Small intestine (tissue), 7 donors: ENCODE measurements at regions not wholly inside any gene's neighbourhood (a gene's known extent, or its start where the extent isn't known, plus 50 kb on each side); places are given as distances from the start of the nearest gene placed in this dataset.

Experiments used
- DNase-seq, 2 donors: peaks; one replicate each; pipeline versions ENCODE4 v3.0.0 to v3.0.0-alpha.2; 2013
- FAIRE-seq: peaks from 2 replicates; lab custom pipeline; 2012; peaks lifted over from hg19 to GRCh38; lab: Jason Lieb, UNC
- H3K27ac ChIP-seq, 3 donors: one replicate each; pipeline ENCODE4 v1.5.1; 2013; ENCODE audit warnings: low read length in 2 of 3, mild to moderate bottlenecking in 2 of 3, control low read depth in 1 of 3, inconsistent platforms in 1 of 3, low read depth in 1 of 3, moderate library complexity in 1 of 3
- H3K27me3 ChIP-seq, 3 donors: one replicate each; pipeline ENCODE4 v1.6.1; 2013; ENCODE audit warnings: low read length in 3 of 3, inconsistent platforms in 1 of 3; ENCODE audit not compliant: control insufficient read depth in 3 of 3, insufficient read depth in 3 of 3
- H3K36me3 ChIP-seq, 3 donors: one replicate each; pipeline ENCODE4 v1.6.1; 2013; ENCODE audit warnings: low read length in 3 of 3, inconsistent platforms in 1 of 3, low read depth in 1 of 3, mild to moderate bottlenecking in 1 of 3, moderate library complexity in 1 of 3; ENCODE audit not compliant: control insufficient read depth in 3 of 3, insufficient read depth in 2 of 3
- H3K4me1 ChIP-seq, 3 donors: one replicate each; pipeline ENCODE4 v1.6.1; 2013; ENCODE audit warnings: low read length in 2 of 3, inconsistent platforms in 1 of 3, low read depth in 1 of 3, mild to moderate bottlenecking in 1 of 3, moderate library complexity in 1 of 3; ENCODE audit not compliant: control insufficient read depth in 3 of 3, insufficient read depth in 2 of 3
- H3K4me3 ChIP-seq, 3 donors: one replicate each; pipeline ENCODE4 v1.5.1; 2013; ENCODE audit warnings: low read length in 3 of 3, control low read depth in 1 of 3, inconsistent platforms in 1 of 3, low read depth in 1 of 3, mild to moderate bottlenecking in 1 of 3, moderate library complexity in 1 of 3
- H3K9me3 ChIP-seq, 2 donors: one replicate each; pipeline ENCODE4 v1.6.1; 2013; ENCODE audit warnings: low read depth in 1 of 2, low read length in 1 of 2; ENCODE audit not compliant: control insufficient read depth in 2 of 2, insufficient read depth in 1 of 2
- WGBS, 3 donors: extraction: QIAGEN DNeasy Blood & Tissue Kit; methylation state at CpG; one replicate each; pipeline ENCODE4 v1.1.7; 2013; 5-methylcytosine and 5-hydroxymethylcytosine counted together
- donor health status: healthy with polysubstance abuse.
- donor health status: control.
- donor health status: control.
- donor health status: Bipolar disorder and iron deficiency.
- donor health status: healthy.

DNA sequence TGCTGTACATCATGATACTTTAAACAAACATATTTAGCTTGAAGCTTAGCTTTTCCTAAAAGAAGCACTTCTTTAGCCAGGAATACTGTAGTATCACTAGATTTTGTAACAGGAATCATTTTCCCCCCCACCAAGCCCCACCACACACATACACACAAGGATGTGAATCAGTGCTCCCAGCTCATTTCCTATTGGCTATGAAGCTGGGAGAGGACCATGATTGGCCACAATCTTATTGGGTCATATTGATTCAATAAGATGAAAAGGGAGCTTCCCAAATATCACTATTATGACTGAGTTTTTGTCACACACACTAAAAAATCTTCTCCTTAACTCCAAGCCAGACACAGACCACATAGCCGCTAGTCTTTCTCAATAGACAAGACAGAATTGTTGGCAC lies 140.5 kb upstream of the TNFAIP3 start:
- Histone ChIP-seq H3K4me1 (peaks cover 3 to 26% (median 9%) of the 10 kb centered on the region in 3 donors), H3K4me3 (no peak overlapping the region), H3K27me3 (no peaks in the 10 kb centered on the region), H3K27ac (no peak overlapping the region), H3K36me3 (no peaks in the 10 kb centered on the region), H3K9me3 (no peaks in the 10 kb centered on the region)
- DNase-seq (no peak), FAIRE-seq (no peak)
- 89 to 100% (median 95%) methylated on average over 1 of the region's 1 CpG for WGBS, 3 donors

DNA sequence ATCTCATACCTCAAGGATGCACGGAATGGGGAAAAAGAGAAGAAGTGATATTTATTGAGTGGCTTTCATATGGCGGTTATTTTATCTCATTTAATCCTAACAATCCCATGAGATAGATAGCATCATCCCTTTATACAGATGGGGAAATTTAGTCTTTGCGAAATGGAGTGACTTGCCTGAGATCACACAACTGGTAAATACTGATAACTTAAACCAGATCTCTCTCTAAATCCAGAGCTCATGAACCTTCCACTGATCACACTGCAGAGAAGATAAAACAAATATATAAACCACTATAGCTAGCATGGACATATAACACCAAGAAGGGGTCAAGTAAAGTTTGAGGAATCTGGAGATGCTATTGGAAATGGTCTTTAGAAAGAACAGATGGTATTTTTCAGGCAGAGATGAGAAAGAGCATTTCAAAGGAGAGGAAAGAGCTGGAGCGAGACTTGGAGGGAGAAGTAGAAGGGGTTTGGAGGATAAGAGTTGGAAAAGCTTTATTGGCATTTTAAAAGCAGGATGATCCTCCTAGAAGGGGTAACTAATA lies 139.8 kb upstream of the TNFAIP3 start:
- 71 to 81% (median 80%) methylated on average over 4 of the region's 4 CpGs for WGBS, 3 donors
- H3K36me3 ChIP-seq: no peaks in the 10 kb centered on the region
- no peak for FAIRE-seq
- no peak overlapping the region for H3K27ac ChIP-seq
- no peaks in the 10 kb centered on the region for H3K9me3 ChIP-seq
- no peaks in the 10 kb centered on the region for H3K27me3 ChIP-seq
- no peak for DNase-seq
- peaks cover 3 to 26% (median 9%) of the 10 kb centered on the region in 3 donors for H3K4me1 ChIP-seq
- H3K4me3 ChIP-seq: no peak overlapping the region

DNA sequence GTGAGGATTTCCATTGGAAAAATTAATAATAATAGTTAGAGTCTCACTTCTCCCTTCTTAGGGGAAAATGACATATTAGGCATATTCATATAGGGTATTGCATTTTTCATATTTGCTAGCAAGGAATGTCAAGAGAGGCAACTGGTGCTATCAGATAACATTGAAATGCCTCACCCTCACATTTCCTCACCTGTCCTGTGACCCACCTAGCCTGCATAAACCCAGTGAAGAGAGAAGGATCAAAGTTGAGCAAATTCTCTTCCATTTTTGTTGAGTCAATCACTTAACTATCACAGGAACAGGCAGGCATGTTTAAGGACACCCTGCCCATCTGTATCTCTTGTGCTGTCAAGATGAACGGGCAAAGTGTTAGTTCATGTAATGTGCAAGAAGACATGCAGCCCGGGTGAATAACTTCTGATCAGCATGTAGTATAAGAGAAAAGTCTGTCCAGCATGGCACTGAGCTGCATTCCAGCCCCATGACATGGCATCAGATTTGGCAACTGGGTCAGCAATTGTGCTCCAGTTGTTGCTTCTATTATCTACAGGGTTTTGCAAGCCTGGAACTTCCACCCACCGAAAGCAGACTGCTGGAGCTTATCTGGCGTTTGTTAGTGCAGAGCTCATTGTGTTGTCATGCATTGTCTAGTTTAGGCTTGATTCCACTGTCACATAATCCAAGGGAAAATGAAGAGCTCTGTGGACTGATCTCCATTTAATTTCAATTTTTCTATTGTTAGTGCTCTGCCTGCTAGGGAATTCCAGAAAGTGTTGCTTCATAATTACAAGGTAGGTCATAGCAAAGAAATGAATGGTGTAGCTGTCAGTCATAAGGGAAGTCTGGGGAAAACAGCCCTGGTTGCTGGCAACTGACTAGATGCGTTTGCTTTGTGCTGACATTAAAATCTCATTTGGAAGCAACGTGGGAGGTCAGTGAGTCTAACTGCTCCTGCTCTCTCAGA lies 138.4 kb upstream of the TNFAIP3 start:
- Histone ChIP-seq H3K27me3 (no peaks in the 10 kb centered on the region), H3K36me3 (no peaks in the 10 kb centered on the region), H3K9me3 (no peaks in the 10 kb centered on the region), H3K4me1 (peaks cover 0 to 15% (median 3%) of the 10 kb centered on the region in 3 donors), H3K27ac (peak overlapping the region in 1 of 3 donors; percentile 8), H3K4me3 (no peak overlapping the region)
- 58 to 65% (median 59%) methylated on average over 6 of the region's 6 CpGs for WGBS, 3 donors
- no peak for FAIRE-seq
- peak in 1 of 2 donors; percentile 32 for DNase-seq

DNA sequence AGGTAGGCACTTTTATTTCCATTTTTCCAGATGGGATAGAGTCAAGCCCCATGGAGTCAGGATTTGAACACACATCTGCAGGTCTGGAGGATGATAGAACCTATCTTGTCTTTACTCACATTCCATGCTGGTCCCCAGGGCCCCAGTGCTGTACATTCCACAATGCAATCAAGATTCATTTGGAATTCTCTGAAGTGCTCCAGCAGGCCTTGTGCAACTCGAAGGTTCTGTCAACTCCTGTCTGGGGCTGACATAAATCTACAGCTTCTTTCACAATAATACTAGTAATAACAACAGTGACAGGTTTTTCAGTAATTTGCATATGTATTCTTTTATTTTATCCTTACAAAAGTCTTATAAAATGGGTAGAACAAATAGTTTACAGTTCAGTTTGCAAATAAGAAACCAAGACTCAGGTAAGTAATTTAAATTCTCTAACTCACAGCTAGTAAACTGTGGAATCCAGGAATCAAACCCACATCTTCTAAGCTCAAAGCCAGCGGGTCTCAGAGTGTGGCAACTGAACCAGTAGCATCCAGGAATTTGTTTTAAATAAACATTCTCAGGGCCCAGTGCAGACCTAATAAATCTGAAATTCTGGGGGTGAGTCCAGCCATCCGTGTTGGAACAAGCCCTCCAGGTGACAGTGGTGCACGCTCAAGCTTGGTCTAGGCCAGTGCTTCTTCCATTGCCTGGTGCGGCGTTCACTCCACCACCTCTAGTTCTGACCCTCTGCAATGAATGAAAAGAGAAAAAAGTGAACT lies 137.0 kb upstream of the TNFAIP3 start:
- no peak for DNase-seq
- Histone ChIP-seq H3K9me3 (no peaks in the 10 kb centered on the region), H3K4me1 (peaks cover 0 to 7% (median 0%) of the 10 kb centered on the region in 3 donors), H3K27ac (no peak overlapping the region), H3K4me3 (no peak overlapping the region), H3K36me3 (no peaks in the 10 kb centered on the region), H3K27me3 (no peaks in the 10 kb centered on the region)
- no peak for FAIRE-seq
- 90 to 95% (median 93%) methylated on average over 6 of the region's 6 CpGs for WGBS, 3 donors

DNA sequence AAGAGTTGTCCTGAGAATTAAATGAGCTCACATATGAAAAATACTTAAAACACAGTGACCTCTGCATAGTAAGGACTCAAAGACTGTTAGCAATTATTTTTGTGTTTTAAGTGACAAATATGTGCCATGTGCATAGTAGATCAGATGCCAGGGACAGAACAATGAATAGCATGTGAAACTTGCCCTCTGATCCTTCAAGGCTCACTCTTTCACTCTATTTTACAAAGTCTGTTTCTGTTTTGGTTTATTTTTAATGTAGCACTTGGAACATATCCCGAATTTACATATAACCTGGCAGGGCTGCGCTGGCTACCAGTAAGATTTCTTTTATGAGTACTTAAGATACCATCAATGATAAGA lies 135.5 kb upstream of the TNFAIP3 start:
- DNase-seq: no peak
- no peaks in the 10 kb centered on the region for H3K9me3 ChIP-seq
- H3K36me3 ChIP-seq: no peaks in the 10 kb centered on the region
- FAIRE-seq: no peak
- no peak overlapping the region for H3K4me3 ChIP-seq
- H3K27me3 ChIP-seq: no peaks in the 10 kb centered on the region
- H3K27ac ChIP-seq: no peak overlapping the region
- H3K4me1 ChIP-seq: peaks cover 0 to 7% (median 4%) of the 10 kb centered on the region in 3 donors
- 21 to 50% (median 40%) methylated on average over 2 of the region's 2 CpGs for WGBS, 3 donors

DNA sequence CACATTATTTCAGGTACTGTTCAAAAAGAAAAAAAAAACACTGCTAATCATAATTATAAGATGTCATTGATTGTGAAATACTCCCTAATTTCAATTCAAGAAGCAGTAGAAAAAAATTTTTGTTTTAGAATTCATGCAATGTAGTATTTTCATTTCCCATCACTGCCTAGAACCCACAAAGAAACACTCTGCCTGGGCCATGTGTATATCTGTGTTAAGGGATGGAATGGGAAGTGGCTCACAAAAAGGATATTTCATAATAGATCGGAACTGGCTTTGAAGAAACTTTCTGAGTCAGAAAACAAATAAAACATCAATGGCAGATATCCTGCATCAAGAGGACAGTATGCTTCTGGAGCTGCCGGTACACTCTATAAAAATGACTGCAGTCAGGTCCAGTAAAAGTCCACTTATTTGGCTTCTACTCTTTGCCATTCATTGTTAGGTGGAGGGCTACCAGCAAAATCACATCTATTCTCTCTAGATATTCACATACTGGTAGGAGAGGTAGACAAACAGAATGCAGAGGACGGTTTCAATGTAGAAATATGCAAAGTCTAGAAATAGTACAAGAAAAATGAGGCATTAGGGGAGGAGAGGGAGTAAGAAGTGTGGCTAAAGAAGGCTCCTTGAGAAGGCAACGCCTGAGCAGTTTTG lies 135.0 kb upstream of the TNFAIP3 start:
- Histone ChIP-seq H3K4me3 (no peak overlapping the region), H3K4me1 (peaks cover 0 to 7% (median 4%) of the 10 kb centered on the region in 3 donors), H3K27ac (no peak overlapping the region), H3K27me3 (no peaks in the 10 kb centered on the region), H3K9me3 (no peaks in the 10 kb centered on the region), H3K36me3 (no peaks in the 10 kb centered on the region)
- DNase-seq (no peak), FAIRE-seq (no peak)
- 31 to 55% (median 43%) methylated on average over 4 of the region's 4 CpGs for WGBS, 3 donors

DNA sequence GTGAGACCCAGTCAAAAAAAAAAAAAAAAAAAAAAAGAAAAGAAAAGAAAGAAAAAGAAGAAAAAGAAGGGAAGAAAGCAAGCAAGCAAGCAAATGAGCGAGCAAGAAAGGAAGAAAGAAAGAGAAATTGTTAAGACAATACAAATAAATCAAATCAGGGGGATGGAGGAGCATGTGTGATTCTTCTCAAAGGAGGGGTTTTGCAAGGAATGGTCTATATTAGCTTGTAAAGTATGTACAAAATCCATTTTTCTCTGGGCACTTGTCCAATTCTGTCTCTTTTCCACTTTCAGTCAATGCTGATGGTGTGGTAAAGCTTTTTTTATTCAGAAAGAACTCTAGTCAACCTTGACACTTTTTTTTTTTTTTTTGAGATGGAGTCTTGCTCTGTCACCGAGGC lies 133.7 kb upstream of the TNFAIP3 start:
- H3K4me3 ChIP-seq: no peak overlapping the region
- FAIRE-seq: no peak
- no peak overlapping the region for H3K27ac ChIP-seq
- no peaks in the 10 kb centered on the region for H3K9me3 ChIP-seq
- H3K36me3 ChIP-seq: no peaks in the 10 kb centered on the region
- no peaks in the 10 kb centered on the region for H3K27me3 ChIP-seq
- DNase-seq: no peak
- WGBS, 3 donors: 85 to 94% (median 93%) methylated on average over 2 of the region's 2 CpGs
- H3K4me1 ChIP-seq: peaks cover 0 to 7% (median 4%) of the 10 kb centered on the region in 3 donors
